ENCODE measurements at regions not wholly inside any gene's neighbourhood (a gene's known extent, or its start where the extent isn't known, plus 50 kb on each side); places are given as distances from the start of the nearest gene placed in this dataset.

GRCh38 chr18:73147590-73147989 lies 279.8 kb upstream of the NETO1 start:
- ATAC-seq: no peak
- H3K4me3 ChIP-seq: no peak overlapping the region
- H3K4me1 ChIP-seq: no peaks in the 10 kb centered on the region
- peaks cover 0 to 3% (median 0%) of the 10 kb centered on the region in 3 donors for H3K9me3 ChIP-seq
- no peaks in the 10 kb centered on the region for H3K27me3 ChIP-seq
- WGBS, 2 donors (ENCODE audit: low coverage in 1 of 2): 63% methylated on average over 3 of the region's 3 CpGs
- no peaks in the 10 kb centered on the region for H3K36me3 ChIP-seq
- TF ChIP-seq EP300 (IDR thresholded peaks at IDR 0.05) (no peak), POLR2AphosphoS5 (IDR thresholded peaks at IDR 0.05) (no peak)
- H3K27ac ChIP-seq: no peak overlapping the region

GRCh38 chr18:73144030-73144429 lies 276.2 kb upstream of the NETO1 start:
- Histone ChIP-seq H3K27ac (no peak overlapping the region), H3K9me3 (peaks cover 0 to 3% (median 0%) of the 10 kb centered on the region in 3 donors), H3K4me3 (no peak overlapping the region), H3K27me3 (no peaks in the 10 kb centered on the region), H3K36me3 (no peaks in the 10 kb centered on the region), H3K4me1 (no peaks in the 10 kb centered on the region)
- no peak for ATAC-seq
- TF ChIP-seq CTCF (IDR thresholded peaks at IDR 0.05) (no peak), POLR2A (IDR thresholded peaks at IDR 0.05) (no peak), EP300 (IDR thresholded peaks at IDR 0.05) (no peak), POLR2AphosphoS5 (IDR thresholded peaks at IDR 0.05) (no peak)
- WGBS, 2 donors (ENCODE audit: low coverage in 1 of 2): 100% methylated on average over 1 of the region's 1 CpG

- no peak overlapping the region for H3K4me3 ChIP-seq
- no peak overlapping the region for H3K27ac ChIP-seq
- no peaks in the 10 kb centered on the region for H3K4me1 ChIP-seq
- H3K27me3 ChIP-seq: no peaks in the 10 kb centered on the region
- TF ChIP-seq CTCF (IDR thresholded peaks at IDR 0.05) (no peak), POLR2AphosphoS5 (IDR thresholded peaks at IDR 0.05) (no peak), POLR2A (IDR thresholded peaks at IDR 0.05) (no peak), EP300 (IDR thresholded peaks at IDR 0.05) (no peak)
- H3K9me3 ChIP-seq: peaks cover 0 to 3% (median 0%) of the 10 kb centered on the region in 3 donors
- no peak for ATAC-seq
- no peaks in the 10 kb centered on the region for H3K36me3 ChIP-seq
- WGBS, 2 donors (ENCODE audit: low coverage in 1 of 2): 69 to 71% methylated on average over 2 of the region's 2 CpGs
Observed at GRCh38 chr18:73136134-73136533, 268.3 kb upstream of the NETO1 start.

- no peaks in the 10 kb centered on the region for H3K4me1 ChIP-seq
- ATAC-seq: no peak
- WGBS, 2 donors (ENCODE audit: low coverage in 1 of 2): 23 to 24% methylated on average over 2 of the region's 2 CpGs
- no peak for TF ChIP-seq EP300 (IDR thresholded peaks at IDR 0.05)
- no peak for TF ChIP-seq POLR2A (IDR thresholded peaks at IDR 0.05)
- no peak for TF ChIP-seq CTCF (IDR thresholded peaks at IDR 0.05)
- TF ChIP-seq POLR2AphosphoS5 (IDR thresholded peaks at IDR 0.05): no peak
- H3K4me3 ChIP-seq: no peak overlapping the region
- H3K27me3 ChIP-seq: no peaks in the 10 kb centered on the region
- no peak overlapping the region for H3K27ac ChIP-seq
- H3K9me3 ChIP-seq: no peaks in the 10 kb centered on the region
- H3K36me3 ChIP-seq: no peaks in the 10 kb centered on the region
Observed at GRCh38 chr18:73124175-73124574, 256.4 kb upstream of the NETO1 start.

- Histone ChIP-seq H3K36me3 (no peaks in the 10 kb centered on the region), H3K4me1 (no peaks in the 10 kb centered on the region), H3K9me3 (no peaks in the 10 kb centered on the region), H3K27ac (no peak overlapping the region), H3K27me3 (no peaks in the 10 kb centered on the region), H3K4me3 (no peak overlapping the region)
- WGBS, 2 donors (ENCODE audit: low coverage in 1 of 2): 83 to 85% methylated on average over 1 of the region's 1 CpG
- no peak for TF ChIP-seq POLR2AphosphoS5 (IDR thresholded peaks at IDR 0.05)
- TF ChIP-seq EP300 (IDR thresholded peaks at IDR 0.05): no peak
- no peak for TF ChIP-seq CTCF (IDR thresholded peaks at IDR 0.05)
- TF ChIP-seq POLR2A (IDR thresholded peaks at IDR 0.05): no peak
- no peak for ATAC-seq
Observed at GRCh38 chr18:73121207-73121606, 253.4 kb upstream of the NETO1 start.

Measured in gastroesophageal sphincter (tissue), 4 donors.